ENCODE measurements at regions not wholly inside any gene's neighbourhood (a gene's known extent, or its start where the extent isn't known, plus 50 kb on each side); places are given as distances from the start of the nearest gene placed in this dataset.
"Not testable (repeated sequence)": the region's sequence is repeated elsewhere in the genome, so short reads cannot be mapped to it uniquely, and the experiment has no call there.

DNA sequence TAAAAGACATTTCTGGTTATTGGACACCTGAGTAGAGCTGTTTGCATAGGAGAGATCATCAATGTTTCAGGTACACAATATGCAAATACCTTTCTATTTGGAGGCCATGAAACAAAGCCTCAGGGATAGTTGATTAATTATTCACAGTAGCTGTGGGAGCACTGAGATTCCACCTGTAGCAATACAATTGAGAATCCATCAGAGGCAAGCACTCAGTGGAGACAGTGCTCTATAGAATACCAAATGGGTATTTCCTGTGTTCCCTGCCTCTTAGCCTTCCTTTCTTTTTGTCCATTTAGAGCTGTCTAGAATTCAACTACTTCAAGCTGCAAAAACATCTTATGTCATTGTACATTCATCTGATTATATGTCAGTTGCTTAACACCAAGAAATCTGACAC is 1754.0 kb upstream of the ACO1 start:
- DNase-seq: no peak

DNA sequence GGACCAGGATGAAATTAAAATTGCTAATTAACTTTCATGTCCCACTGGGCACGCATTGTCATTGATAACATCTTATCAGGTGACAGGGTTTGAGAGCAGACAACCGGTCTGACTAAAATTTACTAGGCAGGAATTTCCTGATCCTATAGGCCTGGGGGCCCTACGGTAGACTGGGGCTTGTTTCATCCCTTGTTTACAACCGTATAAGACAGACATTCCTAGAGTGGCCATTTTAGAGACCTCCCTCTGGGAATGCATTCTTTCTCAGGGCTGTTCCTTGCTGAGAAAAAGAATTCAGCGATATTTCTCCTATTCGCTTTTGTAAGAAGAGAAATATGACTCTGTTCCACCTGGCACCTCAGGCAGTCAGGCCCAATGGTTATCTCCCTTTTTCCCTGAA is 1737.8 kb upstream of the ACO1 start:
- not testable (repeated sequence) for DNase-seq

DNA sequence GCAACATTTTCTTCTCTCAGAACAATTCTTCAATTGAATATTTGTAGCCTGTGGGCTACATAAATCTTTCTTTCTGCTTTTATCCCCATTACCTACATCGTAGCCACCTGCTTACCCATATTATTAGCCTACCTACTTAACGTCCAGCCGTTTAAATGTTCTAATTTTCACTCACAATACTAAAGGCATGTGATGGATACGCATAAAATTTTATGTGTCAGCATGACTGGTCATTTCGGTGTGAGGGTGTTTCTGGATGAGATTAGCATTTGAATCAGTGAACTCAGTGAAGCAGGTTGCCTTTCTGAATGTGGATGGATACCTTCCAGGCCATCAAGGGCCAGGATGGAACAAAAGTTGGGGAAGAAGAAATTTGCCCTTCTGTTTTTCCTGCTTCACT is 1722.5 kb upstream of the ACO1 start:
- DNase-seq: no peak

DNA sequence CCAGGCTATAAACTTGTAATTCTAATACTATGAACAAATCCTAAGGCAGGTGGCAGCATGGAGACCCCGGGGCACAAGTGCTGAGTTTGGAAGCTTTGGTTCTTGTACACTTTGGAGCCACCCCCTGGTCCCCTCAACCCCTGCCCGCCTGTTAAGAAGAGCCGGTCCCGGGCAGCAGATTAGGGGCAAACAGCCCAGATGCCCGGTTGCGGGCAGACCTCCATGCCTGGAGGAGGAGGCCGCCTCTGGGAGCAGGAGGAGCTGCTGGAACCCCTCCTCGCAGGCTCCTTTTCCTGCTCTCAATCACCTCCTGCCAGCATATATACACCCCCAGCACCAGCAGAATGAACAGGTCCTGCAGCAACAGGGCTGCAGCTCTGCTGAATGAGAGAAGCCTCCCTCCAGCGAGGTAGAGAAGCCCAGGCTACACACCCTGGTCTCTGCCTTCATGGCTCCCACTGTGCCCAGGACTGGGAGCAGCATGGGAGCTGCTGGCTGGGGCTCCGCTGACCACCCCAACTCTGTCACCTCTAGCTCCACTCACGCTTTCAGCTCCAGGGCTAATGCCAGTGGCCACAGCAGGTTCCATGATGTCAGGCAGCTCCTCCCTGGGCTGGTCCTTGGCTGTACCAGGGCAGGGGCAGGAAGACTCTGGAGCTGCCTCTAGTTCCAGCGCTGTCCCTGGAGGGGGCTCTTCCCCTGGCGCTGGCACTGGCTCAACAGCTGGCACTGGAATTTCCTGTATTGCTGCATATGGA is 1713.5 kb upstream of the ACO1 start:
- no peak for DNase-seq

DNA sequence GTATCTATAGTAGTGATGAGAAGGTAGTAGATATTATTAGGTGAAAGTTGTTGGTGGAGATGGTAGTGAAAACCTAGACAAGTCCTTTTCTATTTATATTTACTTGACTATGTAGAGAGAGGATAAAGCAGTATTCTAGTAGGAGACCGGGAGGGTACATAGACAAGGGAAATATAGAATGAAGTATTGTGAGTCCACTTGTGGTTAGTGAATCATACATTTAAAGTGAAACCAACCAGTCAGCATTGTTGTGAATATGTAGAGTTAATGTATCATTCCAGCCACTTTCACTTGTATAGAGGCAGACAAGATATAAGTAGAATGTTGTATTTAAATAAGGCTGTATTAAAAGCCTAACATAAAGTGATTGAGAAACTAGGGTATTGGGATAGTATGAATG is 1711.3 kb upstream of the ACO1 start:
- no peak for DNase-seq

DNA sequence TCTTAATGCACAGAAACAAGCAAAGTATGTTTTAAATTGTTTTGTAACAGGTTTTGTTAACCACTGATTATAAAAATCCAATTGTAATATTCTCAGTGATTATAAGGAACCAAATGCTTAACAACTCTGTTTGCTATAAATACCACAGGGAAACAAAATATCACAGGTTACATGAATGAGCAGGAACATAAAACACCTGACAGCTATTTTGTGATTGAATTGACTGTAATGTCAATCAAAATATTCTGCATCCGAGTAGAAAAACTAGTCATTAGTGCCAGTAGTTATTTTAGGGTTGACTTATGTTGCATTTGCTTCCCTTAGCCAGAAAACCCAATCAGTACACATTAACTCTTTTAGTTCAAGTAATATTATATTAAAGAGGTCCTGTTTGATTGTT is 1707.8 kb upstream of the ACO1 start:
- DNase-seq: peak; percentile 55

DNA sequence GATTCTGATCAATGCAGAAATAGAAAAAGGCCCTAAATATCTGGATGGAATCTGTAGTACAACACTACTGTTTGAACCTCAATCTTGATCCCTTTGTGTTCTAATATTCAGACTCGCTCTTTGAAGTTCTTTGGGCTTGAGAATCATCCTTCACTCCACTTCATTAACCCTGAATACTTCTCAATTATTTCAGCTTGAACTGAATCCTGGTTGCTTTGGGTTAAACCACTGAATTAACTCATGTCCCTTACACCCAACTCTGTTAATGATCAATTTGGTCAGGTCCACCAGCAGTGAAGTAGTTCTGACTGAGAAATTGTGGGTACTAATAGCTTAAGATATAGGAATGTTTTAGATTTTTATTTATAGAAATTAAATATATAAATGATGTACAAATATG is 1707.2 kb upstream of the ACO1 start:
- DNase-seq: peak; percentile 67

DNA sequence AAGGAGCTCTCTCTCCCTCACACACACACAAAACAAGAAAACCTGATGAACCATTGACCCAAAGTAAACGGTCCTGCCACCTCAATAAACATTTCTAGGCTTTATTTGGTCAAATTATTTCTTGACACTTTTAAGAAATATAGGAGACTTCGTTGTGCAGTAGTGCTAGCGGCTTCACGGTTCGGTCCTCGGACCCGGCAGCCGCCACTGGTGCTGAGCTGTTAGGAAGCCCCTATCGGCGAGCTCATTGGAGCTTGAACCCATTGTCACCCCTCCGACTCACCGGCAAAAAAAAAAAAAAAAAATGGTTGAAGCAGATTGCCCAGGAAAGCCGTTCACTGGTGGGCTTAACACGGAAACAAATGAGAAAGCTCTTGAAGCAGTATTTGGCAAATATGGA is 1695.6 kb upstream of the ACO1 start:
- no peak for DNase-seq

DNA sequence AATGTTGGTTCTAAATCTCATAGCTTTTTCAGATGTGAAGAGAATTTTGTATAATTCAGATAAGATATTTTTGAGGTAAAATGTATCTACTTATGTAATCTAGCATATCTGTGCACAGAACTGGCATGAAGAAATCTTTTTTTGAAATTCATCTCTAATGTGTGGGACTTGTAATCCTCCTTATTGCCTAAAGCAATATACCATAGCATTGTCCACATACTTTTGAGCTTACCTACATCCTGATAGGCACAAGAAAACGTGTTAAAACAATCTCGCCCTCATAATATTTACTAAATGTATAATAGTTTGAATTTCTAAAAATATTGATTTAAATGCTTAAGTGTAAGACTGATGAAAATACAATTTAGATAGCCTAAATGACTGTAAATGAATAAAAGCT is 1686.5 kb upstream of the ACO1 start:
- no peak for DNase-seq

DNA sequence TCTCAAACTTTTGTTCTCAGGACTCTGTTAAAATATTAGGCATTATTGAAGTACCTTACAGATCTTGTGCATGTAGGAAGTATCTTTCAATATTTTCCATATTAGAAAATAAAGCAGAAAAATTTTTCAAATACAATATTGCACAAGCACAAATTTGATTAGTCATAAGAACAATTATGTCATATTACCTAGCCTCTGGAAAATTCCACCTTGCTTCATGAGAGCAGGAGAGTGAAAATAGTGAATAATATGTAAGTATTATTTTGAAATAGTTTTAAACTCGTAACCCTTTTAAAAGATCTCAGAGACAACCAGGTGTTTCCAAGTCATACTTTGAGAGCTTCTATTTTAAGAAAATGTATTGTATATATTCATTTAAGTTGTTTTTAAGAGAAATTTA is 1672.9 kb upstream of the ACO1 start:
- DNase-seq: no peak

DNA sequence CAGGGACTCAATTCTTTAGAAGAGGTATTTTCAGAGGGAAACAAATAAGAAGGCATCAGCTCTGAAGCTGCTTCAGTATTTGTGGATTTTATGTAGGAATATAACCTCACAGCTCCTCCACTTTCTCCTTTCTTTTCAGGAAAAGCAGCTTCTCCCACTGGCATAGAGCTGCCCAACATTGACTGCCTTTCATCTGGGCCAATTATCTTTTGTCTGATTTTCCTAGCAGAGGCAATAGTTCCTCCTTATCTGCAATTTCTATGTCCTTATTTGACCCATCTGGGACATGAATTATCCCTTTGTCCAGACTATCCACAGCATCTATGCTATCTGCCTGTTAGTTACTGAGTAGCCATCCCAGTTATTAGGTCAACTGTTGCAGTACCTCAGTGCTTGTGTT is 1671.2 kb upstream of the ACO1 start:
- peak; percentile 20 for DNase-seq

DNA sequence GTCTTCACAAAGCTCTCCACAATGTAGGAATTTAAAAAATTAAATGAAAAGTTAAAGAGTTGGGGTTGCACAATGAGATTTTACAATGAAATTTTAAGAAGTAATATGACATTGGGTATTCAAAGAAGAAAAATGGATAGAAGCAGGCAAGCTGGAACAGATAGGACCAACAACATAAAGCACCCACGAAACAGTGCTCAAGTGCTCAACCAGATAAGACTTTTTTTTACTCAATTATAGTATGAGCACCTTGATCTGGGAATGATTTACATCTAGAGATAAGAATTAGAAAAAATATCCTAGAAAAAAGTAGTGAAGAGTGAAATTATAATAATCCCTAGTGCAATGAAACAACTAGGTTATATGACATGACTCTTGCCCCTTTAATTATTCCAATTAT is 1670.1 kb upstream of the ACO1 start:
- DNase-seq: no peak

DNA sequence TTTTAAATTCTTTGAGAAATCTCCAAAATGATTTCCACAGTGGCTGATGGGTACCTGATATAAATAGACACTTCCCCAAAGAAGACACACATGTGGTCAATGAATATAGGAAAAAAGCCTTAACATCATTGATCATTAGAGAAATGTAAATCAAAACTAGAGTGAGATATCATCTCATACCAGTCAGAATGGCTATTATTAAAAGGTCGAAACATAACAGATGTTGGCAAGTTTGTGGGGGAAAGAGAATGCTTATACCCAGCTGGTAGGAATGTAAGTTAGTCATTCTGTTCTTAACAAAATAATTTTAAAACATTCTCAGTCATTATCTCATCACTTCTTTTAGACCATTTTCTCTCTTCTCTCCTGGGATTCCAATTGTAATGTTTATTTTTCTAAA is 1666.0 kb upstream of the ACO1 start:
- no peak for DNase-seq

DNA sequence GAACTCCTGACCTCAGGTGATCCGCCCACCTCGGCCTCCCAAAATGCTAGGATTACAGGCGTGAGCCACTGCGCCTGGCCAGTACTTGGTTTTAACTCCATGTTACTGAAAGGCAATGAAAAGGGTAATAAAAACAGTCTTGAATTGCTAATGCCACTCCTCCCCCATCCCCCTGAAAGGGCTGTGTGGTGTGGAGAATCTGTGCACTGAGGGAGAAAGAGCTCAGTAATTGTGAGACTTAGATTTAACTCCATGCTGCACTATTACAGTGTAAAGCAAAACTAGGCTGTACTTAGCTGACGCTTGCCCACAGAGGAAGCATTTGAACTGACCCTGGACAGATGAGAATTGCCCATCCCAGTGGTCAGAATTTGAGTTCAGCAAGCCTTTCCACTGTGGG is 1662.4 kb upstream of the ACO1 start:
- no peak for DNase-seq

DNA sequence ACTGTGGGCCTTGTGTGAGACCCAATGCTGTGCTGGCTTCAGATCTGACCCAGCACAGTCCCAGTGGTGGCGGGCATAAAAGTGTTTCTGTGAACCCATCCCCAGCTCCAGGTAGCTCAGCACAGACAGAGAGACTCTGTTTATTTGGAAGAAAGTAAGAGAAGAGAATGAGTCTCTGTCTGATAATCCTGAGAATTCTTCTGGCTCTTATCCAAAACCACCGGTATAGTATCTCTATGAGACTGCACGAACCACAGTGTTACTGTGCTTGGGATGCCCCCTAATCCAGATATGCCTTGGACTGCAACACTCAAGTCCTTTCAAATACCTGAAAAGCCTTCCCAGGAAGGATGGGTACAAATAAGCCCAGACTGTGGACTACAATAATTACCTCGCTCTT is 1660.8 kb upstream of the ACO1 start:
- no peak for DNase-seq

DNA sequence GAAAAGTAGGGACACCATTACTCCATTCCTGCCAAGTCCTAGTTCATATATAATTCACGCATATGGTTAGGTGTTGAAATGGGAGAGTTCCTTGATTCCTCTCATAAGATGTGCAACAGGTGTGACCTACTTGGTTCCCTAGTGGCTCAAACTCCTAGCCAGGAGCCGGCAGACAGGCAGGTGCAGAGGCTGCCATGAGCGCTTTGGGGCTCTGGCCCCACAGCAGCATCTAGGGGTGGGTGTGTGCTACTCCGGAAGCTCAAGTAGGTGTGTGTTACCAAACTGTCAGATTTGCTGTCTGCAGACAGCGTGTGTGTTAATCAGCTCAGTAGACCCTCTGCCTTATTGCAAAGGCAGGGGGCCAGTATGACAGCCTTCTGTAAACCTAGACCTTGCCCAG is 1652.4 kb upstream of the ACO1 start:
- no peak for DNase-seq

DNA sequence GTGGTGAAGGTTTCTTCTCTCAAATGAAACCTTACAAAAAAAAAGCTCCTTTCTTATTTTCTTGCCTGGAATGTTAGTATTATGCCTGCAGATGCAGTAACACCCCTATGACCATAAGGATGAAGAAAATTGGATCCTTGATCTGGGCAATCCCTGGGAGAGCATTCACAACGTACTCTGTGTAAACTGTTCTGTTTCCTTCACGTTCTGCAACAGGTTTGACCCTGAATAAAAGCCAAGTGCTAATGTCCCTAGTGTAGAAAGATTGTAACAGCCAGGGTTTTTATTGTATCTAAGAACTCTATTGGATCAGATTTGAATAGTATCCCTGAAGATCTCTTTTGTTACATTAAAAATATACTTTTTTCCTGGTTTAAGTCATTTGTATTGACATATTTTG is 1639.6 kb upstream of the ACO1 start:
- no peak for DNase-seq

DNA sequence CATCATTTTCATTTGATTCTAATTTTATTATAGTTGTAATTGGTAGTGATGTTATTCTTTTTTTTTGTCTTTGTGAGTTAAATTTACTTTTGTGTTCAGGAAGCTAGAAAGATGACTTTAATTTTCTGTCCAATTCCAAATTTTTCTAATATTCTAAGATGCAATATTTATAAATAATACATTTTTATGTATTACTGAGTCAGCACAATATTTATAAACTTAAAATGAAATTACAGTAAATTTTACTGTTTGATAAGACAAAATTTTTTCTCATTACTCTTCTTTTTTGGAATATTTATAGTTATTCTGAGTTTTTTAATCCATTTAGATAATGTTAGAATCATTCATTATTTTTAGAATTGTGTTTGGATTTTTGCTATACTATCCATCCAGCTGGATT is 1637.9 kb upstream of the ACO1 start:
- DNase-seq: no peak

DNA sequence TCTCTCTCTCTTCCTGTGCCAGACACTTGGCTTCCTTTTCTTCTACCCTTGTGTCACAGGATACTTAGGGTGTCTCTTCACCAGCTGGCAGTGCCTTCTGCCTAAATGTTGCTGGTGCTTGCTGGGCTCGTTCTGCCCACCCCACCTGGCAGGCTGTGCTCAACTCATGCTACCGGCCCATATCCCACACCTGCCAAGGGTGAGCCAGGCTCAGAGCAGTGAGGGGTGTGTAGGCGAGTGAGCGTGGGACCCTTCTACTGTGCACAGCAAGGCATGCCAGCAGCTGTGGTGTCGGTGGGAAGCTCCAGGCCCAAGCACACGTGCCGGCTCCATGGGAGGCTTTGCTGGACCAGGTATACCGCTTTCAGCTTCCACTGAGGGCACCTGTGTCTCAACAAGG is 1626.7 kb upstream of the ACO1 start:
- DNase-seq: no peak

DNA sequence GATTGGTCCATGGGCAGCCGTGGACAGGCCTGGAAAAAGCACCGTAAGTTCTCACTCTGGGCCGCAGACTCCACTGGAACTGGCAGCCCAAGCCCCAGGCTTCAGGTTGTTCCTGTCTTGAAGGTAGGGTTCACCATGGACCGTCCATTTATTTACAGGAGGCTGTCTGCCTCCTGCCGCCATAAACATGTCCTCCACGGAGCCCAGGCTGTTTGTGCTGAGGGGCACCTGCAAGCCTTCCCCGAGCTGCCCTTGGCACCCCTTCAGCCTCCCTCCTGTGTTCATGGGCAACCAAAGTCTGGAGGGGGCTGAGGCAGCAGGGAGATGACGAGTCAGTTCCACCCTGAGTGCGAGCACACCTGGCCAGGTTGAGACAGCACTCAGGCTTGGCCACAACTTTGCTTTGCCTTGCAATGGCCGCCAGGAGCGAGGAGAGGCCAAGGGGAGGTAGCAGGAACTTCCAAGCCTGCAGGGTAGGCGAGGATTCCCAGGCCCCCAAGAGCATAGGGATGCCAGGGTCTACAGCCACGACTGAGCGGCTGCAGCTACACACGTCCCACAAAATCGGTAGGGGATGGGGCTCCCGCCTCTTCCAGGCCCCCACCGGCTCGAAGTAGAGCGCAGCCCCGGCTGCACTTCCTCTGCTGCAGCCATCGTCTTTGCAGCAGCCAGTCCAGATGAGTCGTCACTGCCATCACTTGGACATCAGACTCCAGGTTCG is 1625.6 kb upstream of the ACO1 start:
- DNase-seq: no peak

DNA sequence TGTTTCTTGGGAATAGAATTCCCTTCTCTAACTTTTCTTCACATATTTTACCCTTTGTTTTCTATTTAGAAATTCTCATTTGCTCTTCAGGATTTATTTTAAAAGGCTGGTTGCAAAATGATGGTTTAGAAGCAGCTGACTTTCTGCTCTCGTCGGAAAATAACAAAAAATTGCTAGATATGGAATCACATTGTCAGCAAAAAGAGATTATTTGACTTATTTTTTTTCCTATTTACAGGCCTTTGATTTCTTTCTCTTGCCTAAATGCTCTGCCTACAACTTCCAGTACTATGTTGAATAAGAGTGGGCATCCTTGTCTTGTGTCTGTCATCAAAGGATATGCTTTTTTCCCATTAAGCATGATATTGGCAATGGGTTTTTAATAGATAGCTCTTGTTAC is 1619.1 kb upstream of the ACO1 start:
- DNase-seq: no peak

DNA sequence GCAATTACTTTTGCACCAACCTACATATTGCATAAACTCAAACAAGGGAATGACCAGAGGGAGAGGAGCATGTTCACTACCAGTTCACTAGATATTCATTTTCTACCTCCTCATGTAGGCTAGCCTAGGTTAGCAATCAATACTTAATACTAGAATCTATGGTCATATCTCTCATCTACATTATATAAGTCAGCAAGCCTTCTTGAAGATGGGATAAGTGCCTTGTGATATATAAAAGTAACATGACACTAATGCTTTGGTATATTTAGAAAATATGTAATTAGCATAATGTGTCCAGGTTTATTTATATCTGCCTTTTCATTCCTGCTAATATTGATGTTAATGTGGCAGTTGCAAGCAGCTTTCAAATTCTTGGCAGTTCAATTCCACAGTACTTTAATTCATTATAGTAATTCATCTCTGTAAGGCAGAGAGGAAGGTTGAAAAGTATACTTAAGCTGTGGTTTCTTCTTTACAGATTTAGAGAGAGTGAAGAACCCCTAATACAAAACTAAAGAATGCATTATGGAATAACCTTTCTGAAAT is 1613.2 kb upstream of the ACO1 start:
- DNase-seq: no peak

DNA sequence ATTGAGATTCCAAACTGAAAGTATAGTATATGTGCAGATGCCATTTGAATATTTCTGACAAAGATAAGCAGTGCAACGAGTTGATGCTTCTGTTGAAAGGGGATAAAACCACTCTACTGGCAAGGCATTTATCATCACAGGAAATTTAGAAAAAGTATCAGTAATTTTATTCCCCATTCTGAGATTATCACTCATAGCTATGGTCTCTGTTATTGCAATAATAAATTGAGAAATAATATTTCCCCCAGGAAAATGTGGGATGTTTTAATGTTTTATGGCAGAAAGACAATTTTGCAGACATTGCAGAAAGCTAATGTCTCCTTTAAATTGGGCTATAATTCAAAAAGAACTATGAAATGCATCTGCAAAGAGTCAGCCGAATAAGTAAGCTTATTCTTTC is 1612.7 kb upstream of the ACO1 start:
- DNase-seq: no peak

DNA sequence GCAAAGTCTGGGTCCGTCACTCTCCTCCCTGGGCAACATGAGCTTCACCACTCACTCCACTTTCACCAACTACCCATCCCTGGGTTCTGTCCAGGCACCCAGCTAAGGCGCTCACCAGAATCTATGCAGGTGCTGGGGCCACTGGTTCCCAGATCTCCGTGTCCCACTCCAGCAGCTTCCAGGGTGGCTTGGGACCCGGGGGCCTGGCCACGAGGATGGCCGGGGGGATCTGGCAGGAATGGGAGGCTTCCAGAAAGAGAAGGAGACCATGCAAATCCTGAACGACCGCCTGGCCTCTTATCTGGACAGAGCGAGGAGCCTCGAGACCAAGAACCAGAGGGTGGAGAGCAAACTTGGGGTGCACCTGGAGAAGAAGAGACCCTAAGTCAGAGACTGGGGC is 1611.0 kb upstream of the ACO1 start:
- no peak for DNase-seq

DNA sequence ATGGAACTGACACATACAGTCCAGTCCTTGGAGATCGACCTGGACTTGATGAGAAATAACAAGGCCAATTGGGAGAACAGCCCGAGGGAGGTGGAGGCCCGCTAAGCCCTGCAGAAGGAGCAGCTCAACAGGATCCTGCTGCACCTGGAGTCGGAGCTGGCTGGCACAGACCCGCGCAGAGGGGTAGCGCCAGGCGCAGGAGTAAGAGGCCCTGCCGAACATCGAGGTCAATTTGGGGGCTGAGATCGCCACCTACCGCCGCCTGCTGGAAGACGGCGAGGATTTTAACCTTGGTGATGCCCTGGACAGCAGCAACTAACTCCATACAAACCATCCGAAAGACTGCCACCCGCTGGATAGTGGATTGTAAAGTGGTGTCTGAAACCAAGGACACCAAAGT is 1610.1 kb upstream of the ACO1 start:
- no peak for DNase-seq

Data from eye (tissue), 1 donor.